ENCODE measurements at regions not wholly inside any gene's neighbourhood (a gene's known extent, or its start where the extent isn't known, plus 50 kb on each side); places are given as distances from the start of the nearest gene placed in this dataset.

- no peak for TF ChIP-seq CTCF (IDR thresholded peaks at IDR 0.05)
These were observed 454.9 kb downstream of the ADRA2A start for GRCh38 chr10:111531690-111532089.

- TF ChIP-seq CTCF (IDR thresholded peaks at IDR 0.05): no peak
These were observed 455.3 kb downstream of the ADRA2A start for GRCh38 chr10:111532139-111532538.

GRCh38 chr10:111539246-111539645 lies 462.4 kb downstream of the ADRA2A start:
- no peak for TF ChIP-seq CTCF (IDR thresholded peaks at IDR 0.05)

- TF ChIP-seq CTCF (IDR thresholded peaks at IDR 0.05): no peak
These were observed 467.0 kb downstream of the ADRA2A start for GRCh38 chr10:111543854-111544253.

- TF ChIP-seq CTCF (IDR thresholded peaks at IDR 0.05): no peak
These were observed 469.2 kb downstream of the ADRA2A start for GRCh38 chr10:111545861-111546605.

GRCh38 chr10:111548084-111548726 lies 471.4 kb downstream of the ADRA2A start:
- TF ChIP-seq CTCF (IDR thresholded peaks at IDR 0.05): no peak

GRCh38 chr10:111551001-111551400 lies 474.2 kb downstream of the ADRA2A start:
- TF ChIP-seq CTCF (IDR thresholded peaks at IDR 0.05): no peak

All from LNCAP (cell line).